ENCODE measurements at regions not wholly inside any gene's neighbourhood (a gene's known extent, or its start where the extent isn't known, plus 50 kb on each side); places are given as distances from the start of the nearest gene placed in this dataset.

- DNase-seq = no peak
Observed at GRCh38 chr20:61045091-61045490, 207.0 kb upstream of the CDH4 start.

- DNase-seq = no peak
Observed at GRCh38 chr20:61045876-61046585, 206.0 kb upstream of the CDH4 start.

GRCh38 chr20:61046721-61047351 lies 205.2 kb upstream of the CDH4 start:
- no peak for DNase-seq

GRCh38 chr20:61047515-61047914 lies 204.5 kb upstream of the CDH4 start:
- DNase-seq = no peak

GRCh38 chr20:61048302-61048701 lies 203.8 kb upstream of the CDH4 start:
- DNase-seq = no peak

GRCh38 chr20:61049684-61050083 lies 202.4 kb upstream of the CDH4 start:
- no peak for DNase-seq

GRCh38 chr20:61050336-61050890 lies 201.6 kb upstream of the CDH4 start:
- no peak for DNase-seq

- DNase-seq = no peak
Observed at GRCh38 chr20:61052195-61052750, 199.8 kb upstream of the CDH4 start.

- no peak for DNase-seq
Observed at GRCh38 chr20:61052776-61053442, 199.2 kb upstream of the CDH4 start.

GRCh38 chr20:61053487-61053886 lies 198.6 kb upstream of the CDH4 start:
- DNase-seq = no peak

GRCh38 chr20:61053889-61054288 lies 198.2 kb upstream of the CDH4 start:
- no peak for DNase-seq

GRCh38 chr20:61054411-61054810 lies 197.7 kb upstream of the CDH4 start:
- no peak for DNase-seq

GRCh38 chr20:61055180-61056010 lies 196.7 kb upstream of the CDH4 start:
- DNase-seq = no peak

GRCh38 chr20:61056116-61056515 lies 195.9 kb upstream of the CDH4 start:
- no peak for DNase-seq

- DNase-seq = no peak
Observed at GRCh38 chr20:61056627-61057442, 195.2 kb upstream of the CDH4 start.

GRCh38 chr20:61057443-61058121 lies 194.5 kb upstream of the CDH4 start:
- DNase-seq = no peak

GRCh38 chr20:61061981-61062380 lies 190.1 kb upstream of the CDH4 start:
- DNase-seq = no peak

- no peak for DNase-seq
Observed at GRCh38 chr20:61065853-61066252, 186.2 kb upstream of the CDH4 start.

GRCh38 chr20:61066526-61066925 lies 185.5 kb upstream of the CDH4 start:
- DNase-seq = no peak

- no peak for DNase-seq
Observed at GRCh38 chr20:61067221-61067620, 184.8 kb upstream of the CDH4 start.

- no peak for DNase-seq
Observed at GRCh38 chr20:61072398-61072797, 179.7 kb upstream of the CDH4 start.

Measured in activated CD4-positive, CD25-positive, alpha-beta regulatory T cell (primary cell).